OCI-LY3 (cell line): ENCODE measurements at regions not wholly inside any gene's neighbourhood (a gene's known extent, or its start where the extent isn't known, plus 50 kb on each side); places are given as distances from the start of the nearest gene placed in this dataset.

Experiments used
- H2AFZ ChIP-seq: fragments of 200-600, 300-600 bp; shearing (Covaris generic); 2 replicates; pipeline ENCODE4 v1.6.0; 2014; ENCODE audit warnings: antibody characterized with exemption, low read depth, low read length
- H3K27ac ChIP-seq: fragments of 200-600, 300-600 bp; sonication (generic); 2 replicates; pipeline ENCODE4 v1.5.1; 2014; ENCODE audit warnings: mild to moderate bottlenecking, low read length, moderate library complexity, mixed read lengths
- H3K27me3 ChIP-seq: fragments of 200-600, 300-600 bp; sonication (generic); 2 replicates; pipeline ENCODE4 v1.6.1; 2014; ENCODE audit warnings: low read depth, low read length, mixed read lengths
- H3K36me3 ChIP-seq: fragments of 200-600, 300-600 bp; sonication (generic); replicated peaks from 2 replicates; pipeline ENCODE3; 2014; ENCODE audit warnings: low read depth, low read length, mixed read lengths
- H3K4me1 ChIP-seq: fragments of 300-600, 200-600 bp; sonication (generic); 2 replicates; pipeline ENCODE4 v1.6.1; 2014; ENCODE audit warnings: low read length, mixed read lengths
- H3K4me2 ChIP-seq: fragments of 200-600, 300-600 bp; sonication (generic); 2 replicates; pipeline ENCODE4 v1.6.1; 2014; ENCODE audit warnings: low read length, mixed read lengths
- H3K4me3 ChIP-seq: fragments of 300-600, 200-600 bp; sonication (generic); 2 replicates; pipeline ENCODE4 v1.5.1; 2014; ENCODE audit warnings: antibody characterized with exemption, mild to moderate bottlenecking, low read length, moderate library complexity
- H3K79me2 ChIP-seq: fragments of 300-600, 200-600 bp; shearing (Covaris generic); 2 replicates; pipeline ENCODE4 v1.6.1; 2014; ENCODE audit warnings: mild to moderate bottlenecking, low read length, mixed read lengths
- H3K9ac ChIP-seq: fragments of 300-600, 200-600 bp; shearing (Covaris generic); 2 replicates; pipeline ENCODE4 v1.6.0; 2014; ENCODE audit warnings: mild to moderate bottlenecking, low read length, moderate library complexity
- H3K9me3 ChIP-seq: fragments of 200-600, 300-600 bp; shearing (Covaris generic); 2 replicates; pipeline ENCODE4 v1.6.1; 2014; ENCODE audit warnings: low read length, mixed read lengths; ENCODE audit not compliant: insufficient read depth
- H4K20me1 ChIP-seq: fragments of 200-600, 300-600 bp; sonication (generic); 2 replicates; pipeline ENCODE4 v1.6.1; 2016; ENCODE audit warnings: low read length, mixed read lengths; ENCODE audit not compliant: insufficient read depth
- EZH2phosphoT487 ChIP-seq: fragments of 200-600 bp; shearing (Covaris generic); IDR thresholded peaks from 2 replicates; pipeline ENCODE4 v1.6.1; 2018; ENCODE audit warnings: antibody characterized with exemption, mixed run types, low read depth
- TF ChIP-seq, protein P1 (sequence below): fragments of 200-600, 300-600 bp; sonication (generic); IDR thresholded peaks from 2 replicates; pipeline ENCODE4 v1.5.1; 2014; ENCODE audit warnings: antibody characterized with exemption, low read length, low read depth

DNA sequence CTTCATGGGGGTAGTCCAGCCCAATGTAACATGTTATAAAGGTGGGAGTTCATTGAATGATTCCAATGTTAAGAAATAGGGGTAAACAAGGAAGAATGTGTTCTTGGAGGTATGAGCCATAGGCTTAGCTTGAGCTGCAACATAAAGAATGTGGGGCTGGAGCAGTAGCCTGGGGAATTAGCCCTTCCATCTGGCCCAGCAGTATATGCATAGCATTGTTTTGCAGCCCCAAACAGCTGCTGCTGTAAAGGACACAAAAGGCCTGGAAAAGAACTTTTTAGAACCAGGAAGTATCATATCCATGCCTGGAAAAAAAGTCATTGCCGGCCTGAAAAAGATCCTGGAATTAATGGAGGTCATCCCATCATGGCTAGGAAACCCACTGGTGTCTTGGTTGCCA, 55.8 kb upstream of the SMARCA2 start:
- no peaks in the 10 kb centered on the region for H3K36me3 ChIP-seq
- no peak overlapping the region for H3K9ac ChIP-seq
- no peak for TF ChIP-seq EZH2phosphoT487
- TF ChIP-seq, protein P1, sequence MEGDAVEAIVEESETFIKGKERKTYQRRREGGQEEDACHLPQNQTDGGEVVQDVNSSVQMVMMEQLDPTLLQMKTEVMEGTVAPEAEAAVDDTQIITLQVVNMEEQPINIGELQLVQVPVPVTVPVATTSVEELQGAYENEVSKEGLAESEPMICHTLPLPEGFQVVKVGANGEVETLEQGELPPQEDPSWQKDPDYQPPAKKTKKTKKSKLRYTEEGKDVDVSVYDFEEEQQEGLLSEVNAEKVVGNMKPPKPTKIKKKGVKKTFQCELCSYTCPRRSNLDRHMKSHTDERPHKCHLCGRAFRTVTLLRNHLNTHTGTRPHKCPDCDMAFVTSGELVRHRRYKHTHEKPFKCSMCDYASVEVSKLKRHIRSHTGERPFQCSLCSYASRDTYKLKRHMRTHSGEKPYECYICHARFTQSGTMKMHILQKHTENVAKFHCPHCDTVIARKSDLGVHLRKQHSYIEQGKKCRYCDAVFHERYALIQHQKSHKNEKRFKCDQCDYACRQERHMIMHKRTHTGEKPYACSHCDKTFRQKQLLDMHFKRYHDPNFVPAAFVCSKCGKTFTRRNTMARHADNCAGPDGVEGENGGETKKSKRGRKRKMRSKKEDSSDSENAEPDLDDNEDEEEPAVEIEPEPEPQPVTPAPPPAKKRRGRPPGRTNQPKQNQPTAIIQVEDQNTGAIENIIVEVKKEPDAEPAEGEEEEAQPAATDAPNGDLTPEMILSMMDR = no peak
- H3K27me3 ChIP-seq = no peaks in the 10 kb centered on the region
- H3K9me3 ChIP-seq = no peaks in the 10 kb centered on the region
- H3K79me2 ChIP-seq = no peaks in the 10 kb centered on the region
- no peaks in the 10 kb centered on the region for H4K20me1 ChIP-seq
- no peaks in the 10 kb centered on the region for H3K4me1 ChIP-seq
- no peak overlapping the region for H2AFZ ChIP-seq
- no peak overlapping the region for H3K4me3 ChIP-seq
- no peak overlapping the region for H3K4me2 ChIP-seq
- no peak overlapping the region for H3K27ac ChIP-seq

DNA sequence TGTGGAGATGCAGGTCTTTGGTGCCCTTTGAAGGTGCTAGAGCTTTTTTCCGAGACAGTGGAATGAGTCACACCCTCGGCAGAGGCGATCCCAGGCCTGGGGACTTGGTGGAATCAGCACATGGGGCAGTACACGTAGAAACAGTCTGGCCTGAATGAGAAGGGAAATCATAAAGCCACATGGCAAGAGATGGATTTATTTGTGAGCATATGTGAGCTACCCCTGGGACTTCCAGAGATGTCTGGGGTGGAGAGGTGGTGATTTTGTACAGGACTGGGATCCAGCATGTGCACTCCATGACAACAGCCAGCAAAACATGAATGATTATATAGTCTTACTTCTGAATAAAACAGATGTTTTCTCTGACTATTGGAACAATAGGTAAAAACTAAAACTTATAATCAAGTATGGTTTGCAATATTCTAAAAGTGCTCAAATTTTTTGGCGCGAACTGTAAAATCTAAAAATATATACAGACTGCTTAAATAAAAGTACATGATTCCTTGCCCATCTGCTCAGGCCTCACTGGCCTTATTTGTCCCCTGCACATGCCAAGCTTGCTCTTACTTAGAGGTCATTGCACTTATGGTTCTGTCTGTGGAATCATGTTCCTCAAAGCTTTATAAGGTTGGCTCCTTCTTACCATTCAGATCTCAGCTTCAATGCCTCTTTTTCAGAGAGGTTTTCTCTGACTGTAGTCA, 54.7 kb upstream of the SMARCA2 start:
- Histone ChIP-seq H2AFZ (no peak overlapping the region), H3K9ac (no peak overlapping the region), H3K27ac (no peak overlapping the region), H3K4me1 (no peaks in the 10 kb centered on the region), H3K79me2 (no peaks in the 10 kb centered on the region), H3K9me3 (no peaks in the 10 kb centered on the region), H3K4me2 (no peak overlapping the region), H3K27me3 (no peaks in the 10 kb centered on the region), H3K36me3 (no peaks in the 10 kb centered on the region), H3K4me3 (no peak overlapping the region), H4K20me1 (no peaks in the 10 kb centered on the region)
- TF ChIP-seq EZH2phosphoT487 = no peak
- TF ChIP-seq, protein P1 = no peak

DNA sequence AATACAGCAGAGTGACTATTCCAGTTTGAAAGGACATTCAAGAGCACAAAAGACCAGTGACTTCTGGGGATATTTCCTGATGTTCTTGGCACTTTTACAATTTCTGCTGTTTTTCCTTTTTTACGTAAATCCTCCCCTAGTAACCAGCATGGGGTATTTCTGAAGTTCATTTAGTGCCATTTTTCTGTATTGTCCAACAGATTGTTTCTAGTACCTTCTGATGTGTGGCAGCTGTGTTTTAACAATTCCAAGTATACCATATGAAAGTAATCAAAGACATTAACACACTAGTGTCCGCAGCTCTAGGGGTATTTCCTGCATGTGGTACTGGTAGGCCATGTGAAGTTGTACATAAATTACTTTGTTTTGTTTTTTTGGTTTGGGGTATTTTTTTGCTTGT, 53.0 kb upstream of the SMARCA2 start:
- Histone ChIP-seq H3K4me2 (no peak overlapping the region), H3K79me2 (no peaks in the 10 kb centered on the region), H3K9ac (no peak overlapping the region), H4K20me1 (no peaks in the 10 kb centered on the region), H3K4me3 (no peak overlapping the region), H3K9me3 (no peaks in the 10 kb centered on the region), H3K27me3 (no peaks in the 10 kb centered on the region; the same call in 1 of the 2 replicates), H3K36me3 (no peaks in the 10 kb centered on the region), H3K4me1 (no peaks in the 10 kb centered on the region), H2AFZ (no peak overlapping the region), H3K27ac (no peak overlapping the region)
- TF ChIP-seq, protein P1 = no peak
- no peak for TF ChIP-seq EZH2phosphoT487

DNA sequence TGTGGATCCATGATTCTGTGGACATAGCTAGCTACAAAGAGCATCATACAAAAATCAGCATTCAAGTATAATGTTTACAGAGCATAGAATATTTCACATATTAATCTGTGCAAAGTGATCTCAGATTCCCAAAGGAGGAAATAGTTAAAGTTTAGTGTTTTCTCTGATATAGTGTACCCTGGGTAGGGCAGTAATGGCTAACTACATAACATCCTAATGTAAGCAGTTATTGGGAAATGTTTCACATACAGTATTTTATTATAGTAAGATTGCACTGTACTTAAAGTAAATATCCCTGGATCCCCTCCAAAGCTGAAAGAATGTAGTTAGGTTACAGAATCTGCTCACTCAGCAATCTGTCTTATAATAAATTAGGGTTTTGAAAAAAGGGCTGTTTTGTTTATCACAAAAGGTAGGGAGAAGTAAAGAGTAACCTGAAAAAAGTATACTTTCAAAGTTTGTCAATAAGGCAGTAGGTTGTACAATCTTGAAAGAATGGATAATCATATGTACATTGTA, 52.5 kb upstream of the SMARCA2 start:
- H3K9me3 ChIP-seq = no peaks in the 10 kb centered on the region
- TF ChIP-seq EZH2phosphoT487 = no peak
- TF ChIP-seq, protein P1 = no peak
- no peaks in the 10 kb centered on the region for H4K20me1 ChIP-seq
- H2AFZ ChIP-seq = no peak overlapping the region
- no peak overlapping the region for H3K4me3 ChIP-seq
- H3K4me2 ChIP-seq = no peak overlapping the region
- no peak overlapping the region for H3K9ac ChIP-seq
- no peaks in the 10 kb centered on the region for H3K79me2 ChIP-seq
- H3K27me3 ChIP-seq = no peaks in the 10 kb centered on the region; the same call in 1 of the 2 replicates
- H3K36me3 ChIP-seq = no peaks in the 10 kb centered on the region
- H3K27ac ChIP-seq = no peak overlapping the region
- H3K4me1 ChIP-seq = no peaks in the 10 kb centered on the region
